AG10803 (cell line): ENCODE measurements at regions not wholly inside any gene's neighbourhood (a gene's known extent, or its start where the extent isn't known, plus 50 kb on each side); places are given as distances from the start of the nearest gene placed in this dataset.
"Not testable (repeated sequence)": the region's sequence is repeated elsewhere in the genome, so short reads cannot be mapped to it uniquely, and the experiment has no call there.

Experiments used
- DNase-seq: peaks from one replicate; pipeline ENCODE4 v3.0.0; 2010; ENCODE audit warnings: low read depth
- H3K4me3 ChIP-seq: 2 replicates; pipeline ENCODE4 v1.5.1; 2011; ENCODE audit warnings: mild to moderate bottlenecking, low read length, control low read depth
- TF ChIP-seq, protein P1 (sequence below): conservative IDR thresholded peaks from 2 replicates; pipeline ENCODE4 v1.5.1; 2011; ENCODE audit warnings: mild to moderate bottlenecking, low read length, control low read depth, inconsistent platforms

GRCh38 chr5:34187441-34187840 is 144.4 kb upstream of the C1QTNF3 start:
- DNase-seq: not testable (repeated sequence)

GRCh38 chr5:34188001-34188822 is 145.2 kb upstream of the C1QTNF3 start:
- DNase-seq: peak; percentile 42
- TF ChIP-seq, protein P1, sequence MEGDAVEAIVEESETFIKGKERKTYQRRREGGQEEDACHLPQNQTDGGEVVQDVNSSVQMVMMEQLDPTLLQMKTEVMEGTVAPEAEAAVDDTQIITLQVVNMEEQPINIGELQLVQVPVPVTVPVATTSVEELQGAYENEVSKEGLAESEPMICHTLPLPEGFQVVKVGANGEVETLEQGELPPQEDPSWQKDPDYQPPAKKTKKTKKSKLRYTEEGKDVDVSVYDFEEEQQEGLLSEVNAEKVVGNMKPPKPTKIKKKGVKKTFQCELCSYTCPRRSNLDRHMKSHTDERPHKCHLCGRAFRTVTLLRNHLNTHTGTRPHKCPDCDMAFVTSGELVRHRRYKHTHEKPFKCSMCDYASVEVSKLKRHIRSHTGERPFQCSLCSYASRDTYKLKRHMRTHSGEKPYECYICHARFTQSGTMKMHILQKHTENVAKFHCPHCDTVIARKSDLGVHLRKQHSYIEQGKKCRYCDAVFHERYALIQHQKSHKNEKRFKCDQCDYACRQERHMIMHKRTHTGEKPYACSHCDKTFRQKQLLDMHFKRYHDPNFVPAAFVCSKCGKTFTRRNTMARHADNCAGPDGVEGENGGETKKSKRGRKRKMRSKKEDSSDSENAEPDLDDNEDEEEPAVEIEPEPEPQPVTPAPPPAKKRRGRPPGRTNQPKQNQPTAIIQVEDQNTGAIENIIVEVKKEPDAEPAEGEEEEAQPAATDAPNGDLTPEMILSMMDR: peak; percentile 39
- not testable (repeated sequence) for H3K4me3 ChIP-seq

More at GRCh38 chr5:34187441-34187840, 144.4 kb upstream of the C1QTNF3 start:
- H3K4me3 ChIP-seq: not testable (repeated sequence)

GRCh38 chr5:34189246-34189645 is 146.2 kb upstream of the C1QTNF3 start:
- not testable (repeated sequence) for H3K4me3 ChIP-seq, DNase-seq

DNA sequence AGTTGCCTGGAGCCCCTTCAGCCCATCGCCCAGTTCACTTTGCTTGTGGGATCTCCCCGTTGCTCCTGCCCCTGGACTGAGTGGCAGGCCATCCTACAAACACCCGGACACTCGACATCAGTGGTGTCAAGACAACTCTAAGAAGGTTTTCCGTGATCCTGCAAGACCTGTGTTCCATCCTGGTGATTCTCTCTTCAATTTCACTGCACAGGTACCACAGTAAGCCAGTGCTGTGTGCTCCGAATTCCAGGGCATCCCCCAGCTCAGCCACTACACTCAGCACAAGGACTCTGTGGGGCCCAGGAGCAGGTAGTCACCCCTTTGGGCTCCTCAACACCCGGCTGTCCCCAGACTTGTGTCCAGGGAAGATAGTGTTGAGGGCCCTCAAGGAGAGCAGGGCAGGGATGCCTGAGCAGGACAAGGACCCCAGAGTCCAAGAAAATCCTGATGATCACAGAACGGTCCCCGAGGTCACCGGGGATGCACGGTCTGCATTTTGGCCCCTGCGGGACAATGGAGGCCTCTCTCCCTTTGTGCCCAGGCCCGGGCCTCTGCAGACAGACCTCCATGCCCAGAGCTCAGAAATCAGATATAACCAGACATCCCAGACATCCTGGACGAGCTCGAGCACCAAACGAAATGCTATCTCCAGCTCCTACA is 146.9 kb upstream of the C1QTNF3 start:
- not testable (repeated sequence) for H3K4me3 ChIP-seq
- DNase-seq: peak; percentile 5

DNA sequence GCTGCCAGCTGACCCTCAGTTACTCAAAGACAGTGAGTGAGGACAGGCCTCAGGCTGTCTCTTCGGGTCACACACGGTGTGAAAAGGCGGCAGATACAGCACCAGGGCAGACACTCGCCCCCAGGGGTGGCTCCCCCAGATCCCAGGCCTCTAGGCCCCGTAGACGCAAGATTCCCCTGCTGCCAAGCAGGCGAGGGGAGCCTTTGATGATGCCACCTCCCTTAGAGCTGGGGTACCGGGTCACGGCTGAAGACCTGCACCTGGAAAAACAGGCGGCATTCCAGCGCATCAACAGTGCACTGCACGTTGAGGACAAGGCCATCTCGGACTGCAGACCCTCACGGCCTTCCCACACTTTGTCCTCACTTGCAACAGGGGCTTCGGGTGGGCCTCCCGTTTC is 147.5 kb upstream of the C1QTNF3 start:
- not testable (repeated sequence) for DNase-seq, H3K4me3 ChIP-seq

GRCh38 chr5:34191279-34191744 is 148.3 kb upstream of the C1QTNF3 start:
- not testable (repeated sequence) for H3K4me3 ChIP-seq, DNase-seq

- peak; percentile 5 for DNase-seq
- H3K4me3 ChIP-seq: not testable (repeated sequence)
Measured at GRCh38 chr5:34192064-34192922, 149.3 kb upstream of the C1QTNF3 start.

DNA sequence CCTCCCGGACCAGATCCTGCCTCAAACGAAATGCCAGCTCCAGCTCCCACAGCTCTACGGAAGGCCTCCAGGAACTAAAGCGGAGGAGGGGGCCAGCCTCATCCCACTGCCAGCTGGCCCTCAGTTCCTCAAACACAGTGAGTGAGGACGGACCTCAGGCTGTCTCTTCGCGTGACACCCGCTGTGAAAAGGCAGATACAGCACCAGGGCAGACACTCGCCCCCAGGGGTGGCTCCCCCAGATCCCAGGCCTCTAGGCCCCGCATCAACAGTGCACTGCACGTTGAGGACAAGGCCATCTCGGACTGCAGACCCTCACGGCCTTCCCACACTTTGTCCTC is 149.9 kb upstream of the C1QTNF3 start:
- not testable (repeated sequence) for DNase-seq, H3K4me3 ChIP-seq

- not testable (repeated sequence) for DNase-seq, H3K4me3 ChIP-seq
Measured at GRCh38 chr5:34193297-34193696, 150.3 kb upstream of the C1QTNF3 start.

DNA sequence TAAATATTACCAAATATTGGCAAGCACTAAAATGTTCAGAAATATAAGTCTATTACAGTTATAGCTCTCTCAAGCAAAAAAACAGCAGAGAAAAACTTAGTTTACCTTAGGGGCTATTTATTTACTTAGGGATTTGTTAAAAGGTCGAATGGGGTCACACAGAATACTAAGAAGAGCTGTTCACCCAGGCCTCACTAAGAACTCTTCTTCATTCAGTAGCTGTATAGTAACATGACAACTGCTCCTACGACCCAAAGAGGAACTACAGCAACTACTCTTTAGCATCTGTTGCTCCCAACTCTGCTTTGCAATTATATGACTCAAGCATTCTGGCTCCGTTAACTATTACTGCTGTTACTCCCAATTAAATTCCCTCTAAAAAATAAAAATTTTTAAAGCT is 150.8 kb upstream of the C1QTNF3 start:
- H3K4me3 ChIP-seq: not testable (repeated sequence)
- DNase-seq: peak; percentile 13

GRCh38 chr5:34196091-34196490 is 153.1 kb upstream of the C1QTNF3 start:
- DNase-seq, H3K4me3 ChIP-seq: not testable (repeated sequence)

GRCh38 chr5:34205347-34205746 is 162.3 kb upstream of the C1QTNF3 start:
- DNase-seq, H3K4me3 ChIP-seq: not testable (repeated sequence)

DNA sequence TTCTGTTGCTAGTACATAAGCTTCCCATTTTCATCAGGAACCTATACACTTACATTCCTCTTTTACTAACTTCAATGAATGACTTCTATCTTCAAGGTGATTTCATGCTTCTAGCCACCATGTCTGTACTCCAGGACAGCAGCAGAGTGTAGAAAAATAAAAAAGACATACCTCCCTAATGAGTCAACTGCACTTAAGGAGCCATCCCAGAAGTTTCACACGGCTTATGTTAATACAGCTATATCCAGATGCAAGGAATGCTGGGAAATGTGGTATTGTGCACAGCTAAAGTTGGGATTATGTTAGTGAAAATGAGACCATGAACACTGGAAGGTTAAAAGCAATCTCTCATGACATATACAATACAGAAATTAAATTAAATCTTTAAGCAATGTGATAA is 174.4 kb upstream of the C1QTNF3 start:
- DNase-seq: peak; percentile 37
- H3K4me3 ChIP-seq: not testable (repeated sequence)

DNA sequence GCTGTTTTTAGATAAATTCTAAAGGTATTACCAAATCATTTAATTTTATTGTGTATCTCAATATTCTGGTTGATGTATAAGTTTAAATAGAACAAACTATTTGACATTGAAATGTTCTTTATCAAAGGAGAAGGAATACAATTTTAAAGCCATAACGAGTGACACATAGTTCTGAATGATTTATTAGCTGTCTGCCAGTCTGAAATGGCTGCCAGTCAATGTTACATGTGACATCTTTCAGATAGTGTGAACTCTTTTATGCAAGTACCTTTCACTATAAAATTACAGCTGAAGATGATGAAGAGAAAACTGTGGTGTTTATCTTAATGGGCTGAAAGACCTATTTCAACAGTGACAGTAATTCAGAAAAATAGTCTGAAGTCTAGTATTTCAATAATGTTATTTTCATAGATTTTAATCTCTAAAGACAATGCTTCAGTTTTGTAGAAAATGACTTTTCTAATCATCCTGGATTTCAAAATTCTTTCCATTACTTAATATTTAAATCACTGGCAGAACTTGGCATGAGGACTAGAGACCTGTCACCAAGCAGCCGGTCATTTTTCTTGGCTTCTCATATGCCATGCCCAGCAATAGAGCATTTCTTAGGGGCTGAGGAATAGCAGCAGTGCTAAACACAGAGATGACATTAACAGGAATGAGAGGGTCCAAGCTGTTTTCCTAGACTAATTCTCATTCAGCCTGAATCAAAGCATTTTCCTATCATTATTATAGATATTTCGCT is 178.5 kb upstream of the C1QTNF3 start:
- not testable (repeated sequence) for DNase-seq, H3K4me3 ChIP-seq

GRCh38 chr5:34223158-34223557 is 180.1 kb upstream of the C1QTNF3 start:
- DNase-seq, H3K4me3 ChIP-seq: not testable (repeated sequence)

GRCh38 chr5:34230402-34230801 is 187.4 kb upstream of the C1QTNF3 start:
- not testable (repeated sequence) for DNase-seq, H3K4me3 ChIP-seq

DNA sequence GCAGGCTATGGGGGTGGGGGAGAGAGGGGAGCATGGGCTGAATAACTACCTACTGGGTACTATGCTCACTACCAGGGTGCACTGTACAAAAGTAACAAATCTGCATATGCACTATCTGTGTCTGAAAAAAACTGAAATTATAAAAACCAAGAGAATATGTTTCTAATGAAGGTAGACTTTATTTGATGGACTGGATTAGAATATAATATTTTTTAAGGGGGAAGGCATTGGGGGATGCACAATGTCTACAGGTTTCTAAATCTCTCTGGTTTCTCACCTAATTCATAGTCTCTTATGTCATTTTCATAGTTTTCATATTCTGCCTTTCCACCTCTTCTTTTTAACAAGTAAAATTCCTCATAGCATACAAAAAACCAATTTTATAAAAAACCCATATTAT is 200.8 kb upstream of the C1QTNF3 start:
- DNase-seq, H3K4me3 ChIP-seq: not testable (repeated sequence)
